PC-3 (cell line): ENCODE measurements at regions not wholly inside any gene's neighbourhood (a gene's known extent, or its start where the extent isn't known, plus 50 kb on each side); places are given as distances from the start of the nearest gene placed in this dataset.
A peak's percentile ranks its signal among the peaks of the same experiment; 100 is the strongest.

Source experiments
- ATAC-seq: fragments of 200-7000 bp; cut with Tn5 transposase; 2 replicates; pipeline ENCODE4 v1.9.1; 2020; ENCODE audit warnings: mild to moderate bottlenecking, moderate library complexity
- BruUV-seq: library from RNA; stranded (reverse); fragments of 400-500 nt; replicated peaks from 2 replicates; lab custom pipeline; 2021; lab: Mats Ljungman, UMichigan
- CTCF ChIA-PET: fragments of 300-600 bp; sonication (Branson Sonifier 250); formaldehyde crosslinking; loops from one replicate; lab custom pipeline; 2022; ENCODE audit warnings: antibody characterized with exemption; lab: Charles Lee
- POLR2A ChIA-PET: fragments of 300-600 bp; sonication (Branson Sonifier 250); formaldehyde crosslinking; loops from one replicate; lab custom pipeline; 2022; ENCODE audit warnings: antibody characterized with exemption; ENCODE audit not compliant: unreplicated experiment; lab: Charles Lee
- DNase-seq: peaks from one replicate; pipeline ENCODE4 v3.0.0-alpha.2; 2015
- H2AFZ ChIP-seq: fragments of 300-600 bp; sonication (generic); 2 replicates; pipeline ENCODE4 v1.6.0; 2016; ENCODE audit warnings: antibody characterized with exemption, low read length
- H3F3A ChIP-seq: fragments of 300-600 bp; sonication (generic); one replicate; pipeline ENCODE4 v1.6.0; 2017; ENCODE audit warnings: antibody characterized with exemption, low read length, control low read depth, mild to moderate bottlenecking; ENCODE audit not compliant: unreplicated experiment
- H3K27ac ChIP-seq: fragments of 300-600 bp; sonication (generic); 2 replicates; pipeline ENCODE4 v1.5.1; 2016; ENCODE audit warnings: mild to moderate bottlenecking, low read length
- H3K27me3 ChIP-seq: fragments of 300-600 bp; sonication (generic); 2 replicates; pipeline ENCODE4 v1.6.1; 2016; ENCODE audit warnings: low read length, mixed read lengths
- H3K36me3 ChIP-seq: fragments of 300-600 bp; sonication (generic); 2 replicates; pipeline ENCODE4 v1.6.1; 2016; ENCODE audit warnings: low read depth, mixed run types, low read length, mixed read lengths
- H3K4me1 ChIP-seq: fragments of 300-600 bp; sonication (generic); 2 replicates; pipeline ENCODE4 v1.5.1; 2016; ENCODE audit warnings: low read length; ENCODE audit not compliant: insufficient read depth
- H3K4me2 ChIP-seq: fragments of 300-600 bp; sonication (generic); 2 replicates; pipeline ENCODE4 v1.6.0; 2016; ENCODE audit warnings: low read length
- H3K4me3 ChIP-seq: fragments of 300-600 bp; sonication (generic); 2 replicates; pipeline ENCODE4 v1.5.1; 2016; ENCODE audit warnings: mild to moderate bottlenecking, low read length, mixed read lengths
- H3K79me2 ChIP-seq: fragments of 300-600 bp; sonication (generic); 2 replicates; pipeline ENCODE4 v1.6.1; 2017; ENCODE audit warnings: low read length, mixed read lengths
- H3K9ac ChIP-seq: fragments of 300-600 bp; sonication (generic); 2 replicates; pipeline ENCODE4 v1.6.0; 2016; ENCODE audit warnings: mild to moderate bottlenecking, low read length
- H3K9me2 ChIP-seq: fragments of 300-600 bp; sonication (generic); replicated peaks from 2 replicates; pipeline ENCODE4 v1.6.1; 2016; ENCODE audit warnings: mixed run types, low read length, mixed read lengths
- H3K9me3 ChIP-seq: fragments of 300-600 bp; sonication (generic); 2 replicates; pipeline ENCODE4 v1.6.1; 2016; ENCODE audit warnings: low read length, mixed read lengths
- H4K20me1 ChIP-seq: fragments of 300-600 bp; sonication (generic); 2 replicates; pipeline ENCODE4 v1.6.1; 2016; ENCODE audit warnings: low read length, mixed read lengths
- CTCF ChIP-seq: fragments of 300-600 bp; sonication (generic); conservative IDR thresholded peaks from 2 replicates; pipeline ENCODE4 v1.5.1; 2017; ENCODE audit warnings: antibody characterized with exemption, low read depth, mild to moderate bottlenecking, low read length
- EZH2 ChIP-seq: fragments of 300-600 bp; sonication (generic); IDR thresholded peaks from one replicate; pipeline ENCODE4 v1.6.1; 2017; ENCODE audit warnings: antibody characterized with exemption, mild to moderate bottlenecking, low read length; ENCODE audit not compliant: unreplicated experiment
- EZH2phosphoT487 ChIP-seq: fragments of 300-600 bp; sonication (generic); IDR thresholded peaks from 2 replicates; pipeline ENCODE4 v1.6.1; 2018; ENCODE audit warnings: mild to moderate bottlenecking, antibody characterized with exemption, low read length, borderline replicate concordance
- intact Hi-C: fragments of 100-400 bp; cut with micrococcal nuclease; formaldehyde crosslinking; loops from 2 replicates; pipeline ENCODE4 v1.9.0; 2023

GRCh38 chr6:156413154-156413553, 364.0 kb upstream of the ARID1B start:
- no peaks in the 10 kb centered on the region; the same call in 1 of the 2 replicates for H3K9me2 ChIP-seq
- DNase-seq = peak; percentile 45
- no peak overlapping the region for H2AFZ ChIP-seq
- no peak overlapping the region for H3K4me2 ChIP-seq
- no peaks in the 10 kb centered on the region for H3K9me3 ChIP-seq
- peaks cover 9% of the 10 kb centered on the region; the same call in 1 of the 2 replicates for H3K4me1 ChIP-seq
- H4K20me1 ChIP-seq = no peaks in the 10 kb centered on the region
- H3K4me3 ChIP-seq = no peak overlapping the region
- H3K9ac ChIP-seq = no peak overlapping the region
- no peaks in the 10 kb centered on the region for H3K79me2 ChIP-seq
- TF ChIP-seq EZH2phosphoT487 (no peak), EZH2 (no peak), CTCF (no peak)
- ChIA-PET POLR2A (no interaction called here), CTCF (no interaction called here)
- no peak for ATAC-seq
- H3K27me3 ChIP-seq = no peaks in the 10 kb centered on the region
- H3F3A ChIP-seq = no peaks in the 10 kb centered on the region
- intact Hi-C loops = no loop called here
- H3K27ac ChIP-seq = no peak overlapping the region
- BruUV-seq = no TSS peak
- no peaks in the 10 kb centered on the region for H3K36me3 ChIP-seq

DNA sequence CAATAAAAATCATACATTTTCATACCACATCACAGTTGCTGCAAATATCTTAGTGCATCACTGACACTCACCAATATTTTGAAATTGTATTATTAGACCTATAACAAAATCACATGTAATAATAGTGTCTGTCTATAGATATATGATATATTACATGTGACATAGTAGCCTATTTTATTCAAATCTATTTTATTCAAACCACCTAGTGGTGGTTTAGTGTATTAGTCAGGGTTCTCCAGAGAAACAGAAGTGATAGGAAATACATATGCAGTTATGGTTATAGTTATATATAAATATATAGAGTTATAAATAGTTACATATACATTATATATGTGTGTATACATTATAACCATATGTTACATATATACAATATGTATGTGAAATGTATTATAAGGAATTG, 366.5 kb upstream of the ARID1B start:
- H3K9ac ChIP-seq = no peak overlapping the region
- CTCF ChIA-PET = no interaction called here
- no peaks in the 10 kb centered on the region; the same call in 1 of the 2 replicates for H3K9me2 ChIP-seq
- H3K4me3 ChIP-seq = no peak overlapping the region
- no peaks in the 10 kb centered on the region for H4K20me1 ChIP-seq
- H3K4me1 ChIP-seq = peaks cover 7% of the 10 kb centered on the region; the same call in 1 of the 2 replicates
- no peak overlapping the region for H3K27ac ChIP-seq
- intact Hi-C loops = no loop called here
- peak; percentile 29; the same call in 1 of the 2 replicates for ATAC-seq
- TF ChIP-seq EZH2phosphoT487 (no peak), CTCF (0 out of 2 replicates have a peak, but pooled peaks have one; percentile 34)
- DNase-seq = peak; percentile 28
- H3F3A ChIP-seq = no peaks in the 10 kb centered on the region
- no peaks in the 10 kb centered on the region for H3K36me3 ChIP-seq
- no peak overlapping the region for H2AFZ ChIP-seq
- H3K79me2 ChIP-seq = no peaks in the 10 kb centered on the region
- POLR2A ChIA-PET = no interaction called here
- no peaks in the 10 kb centered on the region for H3K9me3 ChIP-seq
- no peak overlapping the region for H3K4me2 ChIP-seq
- no TSS peak for BruUV-seq
- H3K27me3 ChIP-seq = no peaks in the 10 kb centered on the region

- H3F3A ChIP-seq = no peaks in the 10 kb centered on the region
Measured at GRCh38 chr6:156408655-156409054, 368.5 kb upstream of the ARID1B start.

More at GRCh38 chr6:156408655-156409054, 368.5 kb upstream of the ARID1B start:
- no peak overlapping the region for H3K4me3 ChIP-seq
- H2AFZ ChIP-seq = no peak overlapping the region
- ChIA-PET POLR2A (no interaction called here), CTCF (no interaction called here)
- H3K9me3 ChIP-seq = no peaks in the 10 kb centered on the region
- ATAC-seq (no peak), DNase-seq (no peak)
- H3K27me3 ChIP-seq = no peaks in the 10 kb centered on the region
- no TSS peak for BruUV-seq
- H3K9ac ChIP-seq = no peak overlapping the region
- H3K9me2 ChIP-seq = no peaks in the 10 kb centered on the region
- intact Hi-C loops = no loop called here
- H3K79me2 ChIP-seq = no peaks in the 10 kb centered on the region
- H3K4me2 ChIP-seq = no peak overlapping the region
- no peaks in the 10 kb centered on the region for H3K36me3 ChIP-seq
- peaks cover 7% of the 10 kb centered on the region; the same call in 1 of the 2 replicates for H3K4me1 ChIP-seq
- H4K20me1 ChIP-seq = no peaks in the 10 kb centered on the region
- no peak for TF ChIP-seq EZH2phosphoT487
- no peak for TF ChIP-seq EZH2
- TF ChIP-seq CTCF = no peak
- no peak overlapping the region for H3K27ac ChIP-seq
